ENCODE measurements at regions not wholly inside any gene's neighbourhood (a gene's known extent, or its start where the extent isn't known, plus 50 kb on each side); places are given as distances from the start of the nearest gene placed in this dataset.

DNA sequence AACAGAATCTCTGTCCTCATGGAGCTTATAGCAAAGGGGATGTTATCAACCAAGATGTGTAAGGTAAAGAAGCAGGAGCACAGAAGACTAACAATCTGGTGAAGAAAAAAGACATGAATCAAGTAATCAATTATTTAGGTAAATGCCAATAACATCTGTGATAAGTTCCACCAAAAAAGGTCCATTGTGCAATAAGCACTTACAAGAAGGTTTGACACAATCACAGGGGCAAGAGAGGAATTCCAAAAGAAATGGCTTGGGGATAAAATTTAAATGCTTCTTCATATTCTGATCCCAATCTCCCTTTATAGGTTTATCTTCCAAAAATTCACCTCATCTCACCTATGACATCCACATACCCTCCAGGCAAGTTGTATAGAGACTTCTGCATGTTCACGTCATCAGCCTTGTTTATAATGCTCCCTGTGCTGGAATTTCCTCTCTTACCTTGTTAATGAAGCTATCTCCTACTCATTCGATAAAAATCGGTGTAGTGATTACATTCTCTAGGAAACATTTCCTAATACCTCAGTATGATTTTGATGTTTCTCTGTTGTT is 53.6 kb upstream of the DPT start:
- DNase-seq (ENCODE audit: low spot score): no peak

DNA sequence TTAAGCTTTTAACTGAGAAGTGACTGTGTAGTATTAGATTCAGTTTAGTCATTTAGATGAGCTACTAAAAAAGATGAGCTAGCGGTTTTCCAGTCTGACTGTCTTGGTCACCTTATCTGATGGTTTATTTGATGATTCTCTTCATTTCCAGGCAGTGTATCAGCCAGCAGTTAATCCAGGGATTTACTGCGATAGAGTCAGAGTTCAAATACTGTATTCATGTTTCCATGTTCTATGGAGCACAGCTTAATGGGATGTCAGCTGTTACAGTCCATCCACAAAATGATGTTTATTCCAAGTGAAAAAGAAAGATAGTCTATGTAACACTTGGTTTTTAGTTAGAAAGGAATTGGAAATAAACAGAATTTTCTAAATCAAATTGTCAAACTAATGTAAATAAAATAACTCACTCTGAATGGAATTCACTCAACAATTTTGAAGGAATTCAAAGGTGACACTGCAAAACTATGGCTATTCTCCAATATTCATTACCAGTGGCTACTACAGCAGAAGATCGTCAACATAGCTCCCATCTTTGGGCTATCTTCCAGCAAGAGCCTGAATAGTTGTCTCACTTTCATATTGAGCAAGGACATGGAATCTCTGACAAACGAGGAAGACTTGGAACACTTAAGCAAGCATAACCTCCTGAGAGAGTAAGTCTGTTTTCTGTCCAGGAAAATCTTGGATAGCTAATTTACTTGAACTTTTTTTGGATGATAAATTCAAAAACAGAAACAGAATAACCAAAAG is 54.6 kb upstream of the DPT start:
- DNase-seq (ENCODE audit: low spot score): no peak

DNA sequence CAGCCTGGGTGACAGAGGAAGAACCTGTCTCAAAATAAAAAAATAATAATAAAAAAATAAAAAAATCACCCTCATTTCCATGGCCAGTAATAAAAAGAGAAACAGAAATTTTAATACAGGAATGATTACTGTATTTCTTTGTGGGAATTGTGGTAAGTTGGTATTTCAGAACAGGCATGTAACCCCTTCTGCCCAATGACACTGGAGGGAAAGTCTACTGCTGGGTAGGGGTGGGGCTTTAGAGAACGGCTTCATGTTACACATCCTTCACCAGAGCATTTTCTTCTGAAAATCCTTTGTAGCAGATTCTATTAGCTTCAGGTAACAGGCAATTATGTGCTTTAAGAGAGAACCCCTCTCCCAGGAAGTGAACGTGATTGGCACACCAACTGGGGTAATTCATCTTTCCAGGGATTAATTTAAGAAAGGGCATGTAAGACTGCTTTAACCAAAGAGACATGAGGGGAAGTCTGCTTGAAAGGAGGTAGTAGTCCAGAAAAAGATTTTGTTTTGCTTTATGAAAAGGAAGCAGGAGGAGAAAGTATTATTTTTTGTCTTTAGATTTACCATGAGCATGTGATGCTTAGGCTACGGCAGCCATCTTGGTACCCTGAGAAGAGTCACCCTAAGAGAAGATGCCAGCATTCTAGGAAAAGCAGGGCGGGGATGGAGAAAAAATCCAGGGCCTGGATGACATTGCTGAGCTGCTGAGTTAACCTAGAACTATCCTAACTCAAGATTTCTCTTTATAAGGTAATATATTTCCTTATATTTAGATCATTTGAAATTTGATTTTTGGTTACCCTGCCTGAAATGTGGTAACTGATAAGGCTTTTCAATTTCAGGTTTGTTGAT is 57.7 kb upstream of the DPT start:
- no peak for DNase-seq (ENCODE audit: low spot score)

DNA sequence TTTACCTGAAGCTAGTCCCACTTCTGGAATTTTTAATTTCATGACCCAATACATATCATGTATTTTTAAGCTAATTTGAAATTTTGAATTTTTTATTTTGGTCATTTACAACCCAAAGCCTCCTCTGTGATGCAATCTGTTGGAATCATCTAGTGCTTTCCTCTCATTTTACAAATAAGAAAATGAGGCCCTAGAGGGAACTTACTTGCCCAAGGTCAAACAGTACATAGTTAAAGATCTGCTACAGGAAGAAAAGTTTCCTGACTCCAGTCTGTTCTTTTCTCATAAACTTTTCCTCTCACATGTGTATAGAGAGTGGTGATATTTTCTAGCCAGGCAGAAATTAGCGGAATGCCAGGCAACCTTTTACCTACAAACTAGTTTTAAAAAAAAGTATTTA is 59.3 kb upstream of the DPT start:
- no peak for DNase-seq (ENCODE audit: low spot score)

DNA sequence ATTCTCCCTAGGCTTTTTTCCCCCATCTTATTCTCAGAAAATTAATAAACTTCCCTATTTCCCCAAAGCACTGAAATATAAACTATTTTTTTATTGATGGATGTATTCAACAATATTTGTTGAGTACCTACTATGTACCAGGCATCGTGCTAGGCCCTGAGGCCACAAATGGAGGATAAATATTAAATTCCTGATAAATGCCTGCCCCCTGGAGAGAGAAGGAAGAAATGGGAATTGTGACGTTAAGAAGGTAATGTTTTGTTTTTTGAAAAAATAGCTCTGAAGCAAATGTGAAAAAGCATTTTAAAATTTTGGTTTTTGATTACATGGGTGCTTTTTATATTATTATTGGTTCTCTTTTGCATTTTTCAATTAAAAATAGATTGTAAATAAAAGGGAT is 60.5 kb upstream of the DPT start:
- DNase-seq (ENCODE audit: low spot score): no peak

DNA sequence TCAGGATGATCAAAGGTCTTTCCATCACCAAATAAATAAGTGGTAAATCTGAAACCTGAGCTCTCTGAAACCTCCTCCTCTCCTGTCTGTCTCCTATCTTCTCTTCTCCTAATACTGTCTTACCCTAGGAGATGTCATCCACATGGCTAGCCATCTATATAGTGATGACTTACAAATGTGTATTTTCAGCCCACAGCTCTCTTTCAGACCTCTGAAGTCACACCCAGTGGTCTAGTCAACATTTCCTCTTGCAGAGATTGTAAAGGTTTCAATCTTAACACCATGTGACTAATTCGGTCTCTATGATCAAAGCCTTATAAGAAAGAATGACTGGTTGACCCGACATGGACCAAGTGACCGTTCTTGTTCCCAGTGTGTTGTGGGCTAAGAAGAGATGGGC is 63.1 kb upstream of the DPT start:
- no peak for DNase-seq (ENCODE audit: low spot score)

DNA sequence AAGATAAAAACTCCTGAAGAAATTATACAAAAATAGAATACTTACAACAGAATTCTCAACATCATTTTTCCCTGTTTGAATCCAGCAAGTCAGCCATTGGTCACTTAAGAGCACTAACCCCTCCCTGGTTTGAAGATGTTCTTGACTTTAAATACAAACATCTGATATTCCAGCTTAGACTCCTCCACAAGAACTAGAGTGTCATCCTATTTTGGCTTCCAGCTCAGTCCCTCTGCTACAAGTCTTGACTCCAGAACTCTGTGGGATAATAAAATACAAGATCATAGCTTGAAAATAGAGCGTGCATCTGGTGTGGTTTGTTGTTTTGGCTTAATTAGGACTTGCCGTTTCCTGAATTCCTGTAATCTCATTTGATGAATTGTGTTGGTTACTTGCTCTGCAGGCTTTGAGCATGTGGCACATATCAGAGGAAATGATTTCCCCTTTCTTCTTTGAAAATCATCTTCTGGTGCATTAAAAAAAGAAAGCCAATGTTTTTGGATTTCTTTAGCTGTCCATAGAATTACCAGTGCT is 63.7 kb upstream of the DPT start:
- DNase-seq (ENCODE audit: low spot score): no peak

DNA sequence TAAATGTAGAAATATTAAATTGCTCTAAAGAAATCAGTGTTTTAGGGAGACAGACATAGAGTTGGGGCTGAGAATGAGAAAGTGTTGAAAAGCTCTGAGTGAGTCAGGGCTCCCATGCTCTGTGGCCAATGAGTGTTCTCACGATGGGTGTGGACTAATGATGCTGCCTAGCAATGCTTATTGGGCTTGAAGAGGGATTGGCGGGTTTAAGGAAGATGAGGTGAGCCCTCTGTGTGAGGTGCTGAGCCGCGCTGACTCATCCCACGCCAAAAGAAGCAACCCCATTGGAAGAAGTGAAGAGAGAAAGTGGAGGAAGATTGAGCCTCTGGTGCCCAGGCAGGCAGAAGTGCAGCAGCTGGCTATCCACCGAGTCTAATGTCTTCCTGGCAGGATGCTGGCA is 65.1 kb upstream of the DPT start:
- no peak for DNase-seq (ENCODE audit: low spot score)

DNA sequence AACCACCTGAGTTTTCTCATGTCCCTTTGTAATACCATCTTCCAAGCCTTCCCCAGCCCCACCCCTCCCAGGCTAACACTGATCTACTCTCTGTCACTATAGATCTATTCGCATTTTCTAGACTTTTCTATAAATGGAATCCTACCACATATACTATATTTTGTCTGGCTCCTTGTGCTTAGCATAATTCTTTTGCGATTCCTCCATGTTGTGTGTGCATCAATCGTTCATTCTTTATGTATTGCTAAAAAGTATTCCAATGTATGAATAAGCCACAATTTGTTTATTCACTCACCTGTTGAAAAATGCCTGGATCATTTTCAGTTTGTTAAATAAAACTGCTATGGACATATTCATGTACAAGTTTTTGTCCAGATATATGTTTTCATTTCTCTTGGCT is 66.7 kb upstream of the DPT start:
- DNase-seq (ENCODE audit: low spot score): no peak

DNA sequence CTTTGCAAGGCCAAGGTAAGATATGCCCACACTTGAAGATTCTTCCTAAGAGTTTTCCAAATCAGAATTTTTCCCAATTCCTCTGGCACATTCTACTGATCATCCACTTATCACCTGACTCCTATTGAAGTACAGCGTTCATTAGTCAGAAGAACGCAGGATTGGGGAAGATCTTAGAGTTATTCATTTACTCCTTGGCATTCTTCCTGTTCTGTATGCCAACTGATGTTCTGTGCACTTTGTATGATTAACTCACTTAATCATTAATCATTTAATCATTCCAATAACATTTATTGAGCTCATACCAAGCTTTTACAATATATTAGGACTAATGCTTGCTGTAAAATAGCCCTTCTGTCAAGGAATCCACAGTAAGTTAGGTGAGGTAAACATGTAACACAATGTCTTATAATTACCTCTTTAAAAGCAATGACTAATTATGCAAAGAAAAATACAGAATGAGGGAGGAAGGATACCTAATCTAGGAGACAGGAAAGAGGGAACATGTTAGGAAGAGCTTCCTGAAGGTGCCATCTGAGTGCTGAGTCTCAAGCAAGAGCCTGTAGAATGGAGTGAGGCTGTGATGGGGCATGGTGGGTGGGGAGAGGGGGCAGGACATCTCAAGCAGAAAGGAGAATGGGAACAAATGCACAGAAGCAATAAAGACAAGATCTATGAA is 71.1 kb upstream of the DPT start:
- no peak for DNase-seq (ENCODE audit: low spot score)

DNA sequence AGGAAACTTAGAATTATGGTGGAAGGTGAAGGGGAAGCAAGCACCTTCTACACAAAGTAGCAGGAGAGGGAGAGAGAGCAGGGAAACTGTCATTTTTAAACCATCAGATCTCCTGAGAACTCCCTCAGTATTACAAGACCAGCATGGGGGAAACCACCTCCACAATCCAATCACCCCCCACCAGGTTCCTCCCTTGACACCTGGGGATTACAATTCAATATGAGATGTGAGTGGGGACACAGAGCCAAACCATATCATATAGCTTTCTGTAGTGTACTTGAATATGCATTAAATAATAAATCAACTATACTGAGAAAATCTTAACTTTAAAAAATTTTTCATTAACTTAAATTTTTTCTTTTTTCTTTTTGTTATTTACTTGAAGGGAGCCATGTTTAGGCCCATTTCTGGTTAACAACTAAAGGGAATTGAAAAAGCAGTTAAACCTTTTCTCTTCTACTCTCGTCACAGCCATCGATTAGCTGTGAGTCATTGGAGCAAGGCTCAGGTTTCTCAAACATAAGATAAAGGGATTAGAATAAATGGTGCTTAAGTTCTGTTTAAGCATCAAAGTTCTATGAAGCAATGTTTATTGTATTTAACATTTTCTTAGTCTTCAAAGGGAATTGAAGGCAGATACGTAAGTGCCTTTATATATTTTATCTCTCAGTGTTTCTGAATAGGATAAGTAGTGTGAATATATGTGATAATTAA is 72.2 kb upstream of the DPT start:
- no peak for DNase-seq (ENCODE audit: low spot score)

DNA sequence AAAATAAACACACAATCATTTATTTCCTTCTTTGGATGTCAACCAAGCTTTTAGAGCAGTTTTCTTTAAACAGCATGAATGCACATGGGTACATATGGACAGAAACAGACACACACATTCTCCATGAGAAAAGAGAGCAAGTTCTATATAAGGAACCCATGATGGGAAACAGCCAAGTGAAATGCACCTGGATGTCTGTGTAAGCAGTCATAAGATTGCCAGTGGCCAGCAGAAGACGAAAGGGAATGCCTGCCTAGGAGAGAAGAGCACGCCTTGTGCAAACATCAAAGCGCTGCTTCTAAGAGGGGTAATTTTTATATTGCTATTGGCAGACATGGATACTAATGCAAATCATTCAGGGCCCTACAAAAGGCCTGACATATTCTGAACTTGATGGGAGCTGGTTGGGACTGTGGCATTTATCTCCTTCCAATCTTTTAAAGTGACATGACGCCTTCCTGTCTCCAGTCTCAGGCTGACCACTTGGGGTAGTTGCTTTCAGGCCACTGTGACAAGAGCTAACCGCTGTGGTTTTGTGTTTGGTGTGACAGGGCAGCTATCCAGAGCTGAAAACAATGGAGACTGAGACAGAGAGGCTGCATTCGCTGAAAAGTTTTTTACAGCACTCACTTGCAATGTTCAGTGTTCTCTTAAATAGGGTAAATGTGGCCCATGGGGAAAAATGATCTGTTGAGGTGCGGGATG is 75.0 kb upstream of the DPT start:
- DNase-seq (ENCODE audit: low spot score): no peak

DNA sequence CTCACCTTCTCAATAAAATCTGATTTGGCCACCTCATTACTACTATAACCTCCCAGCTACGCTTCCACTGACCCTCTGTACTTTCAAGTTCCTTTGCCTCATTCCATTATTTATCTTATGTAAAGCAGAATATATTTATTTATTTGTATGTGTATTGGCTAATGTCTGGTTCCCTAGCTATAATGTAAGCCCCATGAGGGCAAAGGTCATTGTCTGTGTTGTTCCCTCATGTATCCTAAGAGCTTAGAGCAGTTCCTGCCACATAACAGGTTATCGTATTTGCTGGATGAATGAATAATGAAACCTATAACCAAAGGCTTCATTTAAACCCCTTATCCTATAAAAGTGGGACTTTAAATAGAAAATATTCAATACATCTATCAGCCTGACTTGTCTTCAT is 77.9 kb upstream of the DPT start:
- DNase-seq (ENCODE audit: low spot score): no peak

DNA sequence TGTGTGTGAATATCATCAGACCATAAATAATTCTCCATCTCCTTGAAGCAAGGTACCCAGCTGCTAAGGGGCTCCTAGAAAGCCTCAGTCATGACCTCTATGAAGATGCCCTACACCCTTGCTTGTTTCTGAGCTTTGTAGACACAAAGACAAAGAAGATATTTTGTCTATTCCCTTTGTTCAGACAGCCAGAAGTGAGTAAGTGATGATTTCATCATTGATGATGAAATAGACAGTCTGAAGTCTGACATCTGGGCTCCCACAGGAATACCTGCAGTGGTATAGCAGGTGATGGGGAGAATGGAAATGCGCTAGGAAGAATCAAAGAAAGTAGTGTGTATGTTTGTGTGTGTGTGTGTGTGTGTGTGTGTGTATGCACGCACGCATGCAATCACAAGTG is 82.2 kb upstream of the DPT start:
- no peak for DNase-seq (ENCODE audit: low spot score)

DNA sequence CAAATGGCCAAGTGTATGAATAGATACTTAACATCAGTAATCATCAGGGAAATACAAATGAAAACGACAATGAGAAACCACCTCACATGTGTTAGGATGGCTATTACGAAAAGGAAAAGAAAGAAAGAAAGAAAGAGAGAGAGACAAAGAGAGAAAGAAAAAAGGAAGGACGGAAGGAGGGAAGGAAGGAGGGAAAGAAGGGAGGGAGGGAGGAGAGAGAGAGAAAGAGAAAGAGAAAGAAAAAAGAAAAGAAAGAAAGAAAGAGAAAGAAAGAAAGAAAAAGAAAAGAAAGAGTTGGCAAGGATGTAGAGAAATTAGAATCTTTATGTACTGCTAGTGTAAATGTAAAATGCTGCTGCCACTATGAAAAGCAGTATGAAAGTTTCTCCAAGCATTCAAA is 90.7 kb upstream of the DPT start:
- no peak for DNase-seq (ENCODE audit: low spot score)

DNA sequence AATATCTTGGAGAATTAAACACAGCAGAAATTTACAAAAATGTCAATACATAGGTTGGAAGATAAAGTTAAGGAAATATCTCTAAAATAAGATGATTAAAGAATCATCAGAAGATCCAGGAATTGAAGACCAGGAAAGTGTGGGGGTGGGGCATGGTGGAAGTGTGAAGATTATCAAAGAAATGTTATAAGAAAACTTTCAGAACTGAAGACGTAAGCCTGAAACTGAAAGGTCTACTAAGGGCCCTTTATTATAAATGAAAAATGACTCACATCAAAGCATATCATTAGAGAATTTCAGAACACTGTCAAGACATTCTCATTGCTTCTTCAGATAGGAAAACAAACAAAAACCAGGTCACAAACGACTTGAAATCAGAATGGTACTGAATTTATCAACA is 92.4 kb upstream of the DPT start:
- no peak for DNase-seq (ENCODE audit: low spot score)

DNA sequence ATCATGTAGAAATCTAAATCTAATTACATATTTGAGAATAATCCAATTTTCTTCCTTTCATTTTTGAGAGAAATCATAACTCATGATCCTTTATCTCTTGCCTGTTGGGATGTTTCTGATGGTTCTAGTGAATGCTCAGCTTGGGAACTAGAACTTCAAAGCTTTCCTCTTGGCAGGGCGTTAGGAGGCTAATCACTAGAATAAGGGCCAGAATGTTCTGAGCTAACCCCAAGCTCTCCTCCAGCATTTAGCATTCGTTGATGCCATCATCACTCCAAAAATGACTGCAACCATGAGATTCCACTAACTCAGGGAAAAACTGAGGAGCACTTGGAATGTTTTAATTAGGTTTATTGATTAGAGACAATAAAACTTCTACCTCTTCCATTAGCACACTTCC is 93.9 kb upstream of the DPT start:
- no peak for DNase-seq (ENCODE audit: low spot score)

DNA sequence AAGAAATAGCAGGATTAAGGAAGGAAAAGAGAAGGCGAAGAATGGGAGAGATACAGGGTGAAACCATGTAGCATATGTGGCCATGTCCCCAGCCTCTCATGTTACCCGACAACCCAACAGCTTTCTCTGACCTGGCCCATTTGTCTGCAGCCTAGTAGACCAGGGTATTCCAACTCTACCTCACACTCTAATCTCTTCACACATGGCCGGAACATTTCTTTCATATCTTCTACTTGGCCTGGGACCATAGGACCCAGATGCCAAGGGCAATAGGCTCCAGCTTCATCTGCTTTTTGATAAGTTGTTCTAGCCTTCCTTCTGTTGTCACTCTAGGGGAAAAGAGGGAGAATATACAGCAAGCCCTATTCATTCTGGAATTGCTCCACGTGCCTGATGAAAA is 95.0 kb upstream of the DPT start:
- no peak for DNase-seq (ENCODE audit: low spot score)

DNA sequence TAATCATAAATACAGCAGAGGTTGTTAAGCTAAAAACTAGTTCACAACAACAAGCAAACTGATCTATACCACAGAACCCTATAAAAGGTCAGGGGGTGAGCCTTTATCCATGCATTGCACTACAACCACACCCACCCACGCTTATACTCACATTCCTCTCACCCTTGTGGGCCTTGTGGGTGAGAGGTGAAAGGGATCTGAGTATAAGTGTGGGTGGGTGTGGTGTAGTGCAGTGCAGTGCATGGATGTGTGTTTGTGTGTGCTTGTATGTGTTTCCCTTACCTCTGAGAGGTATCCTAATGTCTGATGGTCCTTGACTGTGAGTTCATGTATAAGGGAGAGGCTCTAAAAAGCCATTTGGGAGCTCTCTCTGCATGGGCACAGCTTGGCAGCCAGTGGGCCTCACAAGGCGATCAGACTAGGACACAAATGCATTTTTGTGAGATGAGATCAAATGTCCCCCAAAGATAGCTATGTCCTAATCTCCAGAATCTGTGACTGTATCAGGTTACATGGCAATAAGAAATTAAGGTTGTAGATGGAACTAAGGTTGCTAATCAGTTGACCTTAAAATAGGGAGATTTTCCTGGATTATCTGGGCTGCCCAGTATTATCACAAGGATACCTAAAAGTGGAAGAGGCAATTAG is 95.5 kb upstream of the DPT start:
- no peak for DNase-seq (ENCODE audit: low spot score)

DNA sequence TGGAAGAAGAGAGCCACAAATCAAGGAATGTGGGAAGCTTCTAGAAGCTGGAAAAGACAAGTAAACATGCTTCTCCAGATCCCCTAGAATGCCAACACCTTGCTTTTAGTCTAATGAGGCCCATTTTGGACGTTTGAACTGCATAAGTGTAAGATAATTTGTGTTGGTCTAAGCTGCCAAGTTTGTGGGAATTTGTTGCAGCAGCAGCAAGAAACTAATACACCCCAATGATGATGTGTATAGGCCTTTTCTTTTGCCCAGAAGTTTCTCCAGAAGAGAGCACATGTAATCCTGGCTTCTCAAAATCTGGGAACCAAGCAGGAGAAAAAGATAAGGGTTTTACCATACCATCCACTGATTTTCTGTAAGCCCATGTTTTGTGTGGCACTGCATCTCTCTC is 96.1 kb upstream of the DPT start:
- no peak for DNase-seq (ENCODE audit: low spot score)

DNA sequence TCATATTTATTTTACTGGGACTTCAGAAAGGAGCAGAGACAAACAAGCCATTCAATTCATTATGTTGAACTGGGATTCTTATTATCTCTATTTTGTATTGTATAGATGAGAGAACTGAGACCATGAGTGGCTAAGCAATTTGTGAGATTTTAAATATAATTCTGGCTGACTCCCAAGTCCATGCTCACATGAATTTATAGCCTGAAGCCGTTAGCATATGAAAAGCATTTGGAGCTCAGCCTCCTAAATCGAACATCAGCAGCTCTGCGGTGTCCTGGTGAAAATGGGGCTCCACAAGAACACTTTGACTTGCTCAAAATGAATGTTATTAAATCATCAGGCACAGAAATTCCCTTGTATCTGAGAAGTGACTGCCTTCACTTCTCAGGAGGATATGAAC is 96.8 kb upstream of the DPT start:
- no peak for DNase-seq (ENCODE audit: low spot score)

Data from CD4-positive, alpha-beta T cell treated with Interleukin-15 for 4 hours (primary cell).